ENCODE measurements at regions not wholly inside any gene's neighbourhood (a gene's known extent, or its start where the extent isn't known, plus 50 kb on each side); places are given as distances from the start of the nearest gene placed in this dataset.

GRCh38 chr3:74343391-74343790 is 271.1 kb downstream of the CNTN3 start:
- TF ChIP-seq CTCF (optimal IDR thresholded peaks at IDR 0.05 in 1 of 3, IDR thresholded peaks at IDR 0.05 in 1 of 3, conservative IDR thresholded peaks at IDR 0.05 in 1 of 3; ENCODE audit: extremely low read depth in 1 of 3, insufficient read depth in 2 of 3, low read length in 3 of 3): no peak
- TF ChIP-seq EZH2 (IDR thresholded peaks at IDR 0.05; ENCODE audit: low read length): no peak
